ENCODE measurements at regions not wholly inside any gene's neighbourhood (a gene's known extent, or its start where the extent isn't known, plus 50 kb on each side); places are given as distances from the start of the nearest gene placed in this dataset.
A peak's percentile ranks its signal among the peaks of the same experiment; 100 is the strongest.

DNA sequence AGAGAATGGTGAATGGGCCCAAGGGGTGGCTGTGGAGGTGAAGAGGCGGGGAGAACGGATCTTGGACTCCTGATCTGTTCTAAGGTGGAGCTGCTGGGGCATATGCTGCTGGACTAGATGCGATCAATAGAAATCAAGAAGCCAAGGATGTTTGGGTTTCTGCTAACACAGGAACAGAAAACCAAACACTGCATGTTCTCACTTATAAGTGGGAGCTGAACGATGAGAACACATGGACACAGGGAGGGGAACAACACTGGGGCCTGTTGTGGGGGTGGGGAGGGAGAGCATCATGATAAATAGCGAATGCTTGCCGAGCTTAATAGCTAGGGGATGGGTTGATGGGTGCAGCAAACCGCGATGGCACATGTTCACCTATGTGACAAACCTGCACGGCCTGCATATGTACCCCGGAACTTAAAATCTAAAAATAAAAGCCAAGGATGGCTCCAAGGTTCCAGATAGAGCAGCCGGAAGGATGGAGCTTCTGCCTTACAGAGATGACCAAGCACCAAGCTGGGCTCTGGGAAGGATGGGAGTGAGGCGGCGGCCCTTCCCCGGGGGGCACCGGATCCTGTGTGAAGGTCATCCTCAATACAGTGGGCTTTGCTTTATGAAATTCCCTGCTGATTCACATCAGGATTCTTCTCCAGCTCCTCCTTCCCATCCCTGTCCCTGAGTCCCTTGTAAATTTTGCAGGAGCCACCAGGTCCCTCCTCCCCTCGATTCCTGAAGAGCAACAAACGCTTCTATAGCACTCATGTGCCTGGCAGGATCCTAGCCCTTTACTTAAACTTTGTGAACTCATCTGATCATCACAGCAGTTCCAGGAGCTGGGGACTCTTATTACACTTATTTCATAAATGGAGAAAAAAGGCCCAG, 109.2 kb upstream of the PTPN1 start:
- no peaks in the 10 kb centered on the region for H3K36me3 Mint-ChIP-seq (ENCODE audit: insufficient read depth)
- peak overlapping the region; percentile 9 for H3K27ac Mint-ChIP-seq
- no peak overlapping the region for H3K4me3 Mint-ChIP-seq (ENCODE audit: low read depth)
- peaks cover 23% of the 10 kb centered on the region for H3K27me3 Mint-ChIP-seq
- DNase-seq (ENCODE audit: low spot score, unreplicated experiment) = no peak
- TF ChIP-seq, protein P1, sequence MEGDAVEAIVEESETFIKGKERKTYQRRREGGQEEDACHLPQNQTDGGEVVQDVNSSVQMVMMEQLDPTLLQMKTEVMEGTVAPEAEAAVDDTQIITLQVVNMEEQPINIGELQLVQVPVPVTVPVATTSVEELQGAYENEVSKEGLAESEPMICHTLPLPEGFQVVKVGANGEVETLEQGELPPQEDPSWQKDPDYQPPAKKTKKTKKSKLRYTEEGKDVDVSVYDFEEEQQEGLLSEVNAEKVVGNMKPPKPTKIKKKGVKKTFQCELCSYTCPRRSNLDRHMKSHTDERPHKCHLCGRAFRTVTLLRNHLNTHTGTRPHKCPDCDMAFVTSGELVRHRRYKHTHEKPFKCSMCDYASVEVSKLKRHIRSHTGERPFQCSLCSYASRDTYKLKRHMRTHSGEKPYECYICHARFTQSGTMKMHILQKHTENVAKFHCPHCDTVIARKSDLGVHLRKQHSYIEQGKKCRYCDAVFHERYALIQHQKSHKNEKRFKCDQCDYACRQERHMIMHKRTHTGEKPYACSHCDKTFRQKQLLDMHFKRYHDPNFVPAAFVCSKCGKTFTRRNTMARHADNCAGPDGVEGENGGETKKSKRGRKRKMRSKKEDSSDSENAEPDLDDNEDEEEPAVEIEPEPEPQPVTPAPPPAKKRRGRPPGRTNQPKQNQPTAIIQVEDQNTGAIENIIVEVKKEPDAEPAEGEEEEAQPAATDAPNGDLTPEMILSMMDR (IDR thresholded peaks at IDR 0.05; ENCODE audit: unreplicated experiment) = no peak
- H3K4me1 Mint-ChIP-seq (ENCODE audit: low read depth) = peaks cover 14% of the 10 kb centered on the region
- H3K9me3 Mint-ChIP-seq (ENCODE audit: low read depth) = no peaks in the 10 kb centered on the region

DNA sequence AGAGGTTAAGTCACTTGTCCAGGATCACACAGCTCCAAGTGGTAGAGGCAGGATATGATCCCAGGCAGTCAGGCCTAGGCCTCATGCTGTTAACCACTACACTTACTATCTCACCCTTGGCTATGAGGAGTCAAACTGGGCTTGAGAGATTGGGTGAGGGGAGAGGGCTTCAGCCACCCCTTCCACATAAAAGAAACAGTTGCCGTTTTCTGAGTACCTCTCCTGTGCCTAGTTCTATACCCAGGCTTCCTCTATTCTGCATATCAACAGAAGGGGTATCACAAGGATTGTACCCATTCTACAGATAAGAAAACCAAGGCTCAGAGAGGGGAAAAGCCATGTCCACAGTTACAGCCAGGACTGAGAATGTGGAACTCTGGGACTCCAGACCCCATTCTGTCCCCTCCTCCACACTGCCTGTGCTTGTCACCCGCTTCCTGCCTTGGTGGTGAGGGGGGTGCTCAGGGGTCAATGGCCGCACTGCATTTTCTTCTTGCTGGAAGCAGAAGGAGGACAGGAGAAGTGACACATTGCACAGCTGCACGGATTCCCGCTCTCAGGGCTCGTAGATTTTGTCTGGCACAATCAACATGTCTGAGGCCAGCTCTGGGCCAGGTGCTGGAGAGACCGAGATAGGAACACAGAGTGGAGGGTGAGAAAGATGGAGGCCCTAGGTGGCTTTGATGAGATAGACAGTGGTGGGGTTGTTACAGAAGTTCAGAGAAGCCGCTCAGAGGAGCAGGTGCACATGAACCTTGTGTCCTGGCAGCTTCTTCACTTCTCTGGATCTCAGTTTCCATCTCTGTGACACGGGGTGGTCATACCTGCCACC, 108.4 kb upstream of the PTPN1 start:
- Mint-ChIP-seq H3K9me3 (ENCODE audit: low read depth) (no peaks in the 10 kb centered on the region), H3K27ac (no peak overlapping the region), H3K27me3 (peaks cover 25% of the 10 kb centered on the region), H3K36me3 (ENCODE audit: insufficient read depth) (no peaks in the 10 kb centered on the region), H3K4me3 (ENCODE audit: low read depth) (no peak overlapping the region), H3K4me1 (ENCODE audit: low read depth) (peaks cover 14% of the 10 kb centered on the region)
- TF ChIP-seq, protein P1 (IDR thresholded peaks at IDR 0.05; ENCODE audit: unreplicated experiment) = no peak
- DNase-seq (ENCODE audit: low spot score, unreplicated experiment) = no peak

DNA sequence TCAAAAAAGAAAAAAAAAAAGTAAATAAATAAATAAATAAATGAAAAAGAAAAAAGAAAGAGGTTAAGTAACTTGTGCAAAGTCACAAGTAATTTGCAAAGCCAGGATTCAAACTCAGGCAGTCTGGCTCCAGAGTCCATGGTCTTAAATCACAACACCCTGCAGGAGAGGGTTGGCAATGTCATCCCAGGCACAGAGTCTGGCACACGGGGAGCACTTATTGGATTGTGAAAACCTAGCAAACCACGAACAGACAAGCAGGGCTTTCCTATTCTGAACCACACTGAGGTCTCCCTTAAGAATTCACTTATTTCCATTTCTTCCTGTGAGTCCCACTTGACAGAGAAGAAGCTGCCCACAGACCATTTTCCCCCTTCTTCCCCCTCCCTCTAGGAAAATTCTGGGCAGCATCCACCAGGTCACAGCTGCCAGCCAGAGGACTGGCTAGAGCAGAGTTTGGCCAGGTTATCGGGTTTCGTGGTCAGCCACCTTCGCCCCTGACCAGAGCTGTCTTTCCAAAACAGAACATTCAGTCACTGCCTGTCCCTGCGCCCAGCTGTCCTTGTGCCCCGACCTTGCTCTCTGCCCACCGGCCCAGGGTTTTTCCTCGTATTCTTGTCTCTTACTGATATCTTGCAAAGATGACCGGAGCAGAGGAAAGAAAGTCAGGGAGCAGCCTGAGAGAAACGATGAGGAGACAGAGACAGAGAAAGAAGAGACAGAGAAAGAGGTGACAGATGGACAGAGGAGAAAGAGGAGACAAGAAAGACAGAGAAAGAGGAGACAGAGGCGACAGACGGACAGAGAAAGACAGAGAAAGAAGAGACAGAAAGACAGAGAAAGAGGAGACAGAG, 106.4 kb upstream of the PTPN1 start:
- TF ChIP-seq, protein P1 (IDR thresholded peaks at IDR 0.05; ENCODE audit: unreplicated experiment) = no peak
- Mint-ChIP-seq H3K4me1 (ENCODE audit: low read depth) (peaks cover 14% of the 10 kb centered on the region), H3K27me3 (peaks cover 23% of the 10 kb centered on the region), H3K27ac (peak overlapping the region; percentile 12), H3K36me3 (ENCODE audit: insufficient read depth) (no peaks in the 10 kb centered on the region), H3K4me3 (ENCODE audit: low read depth) (no peak overlapping the region), H3K9me3 (ENCODE audit: low read depth) (no peaks in the 10 kb centered on the region)
- no peak for DNase-seq (ENCODE audit: low spot score, unreplicated experiment)

DNA sequence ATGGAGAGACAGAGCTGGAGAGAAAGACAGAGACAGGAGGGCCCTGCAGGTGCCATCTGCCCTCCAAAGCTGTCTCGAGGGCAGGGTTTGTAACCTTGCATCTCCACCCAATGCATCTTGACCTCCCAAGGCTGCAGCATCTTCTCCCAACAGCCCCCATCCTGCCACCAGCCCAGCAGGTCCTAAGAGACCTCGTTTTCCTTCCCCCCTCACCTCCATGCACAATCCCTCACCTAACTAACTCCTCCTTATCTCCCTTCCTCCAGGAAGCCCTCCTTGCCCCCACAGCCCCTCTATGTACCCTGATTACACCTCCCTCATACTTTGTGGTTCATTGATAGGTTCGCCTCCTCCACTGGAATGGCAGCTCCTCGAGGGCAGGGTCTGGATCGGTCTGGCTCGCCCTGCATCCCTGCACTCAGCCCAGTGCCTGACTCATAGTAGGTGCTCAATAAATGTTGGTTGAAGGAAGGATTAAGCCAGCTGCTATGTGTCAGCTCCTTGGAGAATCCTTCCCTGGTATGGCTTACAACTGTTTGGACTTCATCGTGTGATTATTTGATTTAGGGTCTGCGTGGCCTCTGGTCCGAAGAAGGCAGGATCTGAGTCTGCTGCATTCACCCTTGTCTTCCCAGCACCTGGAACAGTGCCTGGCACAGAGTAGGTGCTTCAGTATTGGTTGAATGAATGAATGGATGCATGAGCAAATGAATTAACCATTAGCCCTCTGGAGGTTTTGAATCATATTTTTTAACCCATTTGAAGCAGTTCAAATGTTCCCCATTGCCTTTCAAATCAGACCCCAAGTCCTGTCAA, 105.6 kb upstream of the PTPN1 start:
- DNase-seq (ENCODE audit: low spot score, unreplicated experiment) = no peak
- Mint-ChIP-seq H3K27ac (no peak overlapping the region), H3K36me3 (ENCODE audit: insufficient read depth) (no peaks in the 10 kb centered on the region), H3K27me3 (peaks cover 23% of the 10 kb centered on the region), H3K9me3 (ENCODE audit: low read depth) (no peaks in the 10 kb centered on the region), H3K4me1 (ENCODE audit: low read depth) (peaks cover 13% of the 10 kb centered on the region), H3K4me3 (ENCODE audit: low read depth) (no peak overlapping the region)
- TF ChIP-seq, protein P1 (IDR thresholded peaks at IDR 0.05; ENCODE audit: unreplicated experiment) = no peak

Measured in progenitor cell of endocrine pancreas (in vitro differentiated cells).